IPS-18c (cell line): ENCODE measurements at regions not wholly inside any gene's neighbourhood (a gene's known extent, or its start where the extent isn't known, plus 50 kb on each side); places are given as distances from the start of the nearest gene placed in this dataset.
"Not testable (repeated sequence)": the region's sequence is repeated elsewhere in the genome, so short reads cannot be mapped to it uniquely, and the experiment has no call there.

Source experiments
- H3K4me3 ChIP-seq: 2 replicates; pipeline ENCODE4 v1.7.0; 2013; ENCODE audit warnings: low read depth, mild to moderate bottlenecking, low read length, moderate library complexity; ENCODE audit not compliant: insufficient read depth
- H3K9me3 ChIP-seq: one replicate; pipeline ENCODE4 v1.6.1; 2013; ENCODE audit warnings: mild to moderate bottlenecking, low read length, moderate library complexity; ENCODE audit not compliant: control insufficient read depth, insufficient read depth

- Histone ChIP-seq H3K4me3 (no peak overlapping the region), H3K9me3 (no peaks in the 10 kb centered on the region)
These were observed 300.9 kb upstream of the NPSR1 start for GRCh38 chr7:34357068-34357467.

GRCh38 chr7:34357946-34358345, 300.1 kb upstream of the NPSR1 start:
- no peak overlapping the region for H3K4me3 ChIP-seq
- no peaks in the 10 kb centered on the region for H3K9me3 ChIP-seq

- not testable (repeated sequence) for H3K9me3 ChIP-seq, H3K4me3 ChIP-seq
These were observed 299.4 kb upstream of the NPSR1 start for GRCh38 chr7:34358578-34358977.

- no peak overlapping the region for H3K4me3 ChIP-seq
- no peaks in the 10 kb centered on the region for H3K9me3 ChIP-seq
These were observed 296.3 kb upstream of the NPSR1 start for GRCh38 chr7:34361663-34362250.

- Histone ChIP-seq H3K9me3 (no peaks in the 10 kb centered on the region), H3K4me3 (no peak overlapping the region)
These were observed 295.4 kb upstream of the NPSR1 start for GRCh38 chr7:34362621-34363020.

- Histone ChIP-seq H3K4me3 (no peak overlapping the region), H3K9me3 (no peaks in the 10 kb centered on the region)
These were observed 293.9 kb upstream of the NPSR1 start for GRCh38 chr7:34364130-34364529.

GRCh38 chr7:34365011-34365410, 293.0 kb upstream of the NPSR1 start:
- no peak overlapping the region for H3K4me3 ChIP-seq
- no peaks in the 10 kb centered on the region for H3K9me3 ChIP-seq

- no peak overlapping the region for H3K4me3 ChIP-seq
These were observed 292.4 kb upstream of the NPSR1 start for GRCh38 chr7:34365611-34366010.

GRCh38 chr7:34371922-34372321, 286.1 kb upstream of the NPSR1 start:
- Histone ChIP-seq H3K9me3 (no peaks in the 10 kb centered on the region), H3K4me3 (no peak overlapping the region)

More at GRCh38 chr7:34365611-34366010, 292.4 kb upstream of the NPSR1 start:
- H3K9me3 ChIP-seq: no peaks in the 10 kb centered on the region

GRCh38 chr7:34373940-34374339, 284.1 kb upstream of the NPSR1 start:
- Histone ChIP-seq H3K4me3 (no peak overlapping the region), H3K9me3 (no peaks in the 10 kb centered on the region)

- peaks cover 11% of the 10 kb centered on the region for H3K9me3 ChIP-seq
- H3K4me3 ChIP-seq: no peak overlapping the region
These were observed 275.7 kb upstream of the NPSR1 start for GRCh38 chr7:34382166-34382893.

GRCh38 chr7:34385384-34385783, 272.6 kb upstream of the NPSR1 start:
- Histone ChIP-seq H3K9me3 (peaks cover 11% of the 10 kb centered on the region), H3K4me3 (no peak overlapping the region)

GRCh38 chr7:34389332-34390078, 268.5 kb upstream of the NPSR1 start:
- no peaks in the 10 kb centered on the region for H3K9me3 ChIP-seq
- H3K4me3 ChIP-seq: no peak overlapping the region

- Histone ChIP-seq H3K9me3 (no peaks in the 10 kb centered on the region), H3K4me3 (no peak overlapping the region)
These were observed 267.9 kb upstream of the NPSR1 start for GRCh38 chr7:34390103-34390502.

- Histone ChIP-seq H3K9me3 (no peaks in the 10 kb centered on the region), H3K4me3 (no peak overlapping the region)
These were observed 265.0 kb upstream of the NPSR1 start for GRCh38 chr7:34392972-34393371.

GRCh38 chr7:34396437-34397064, 261.5 kb upstream of the NPSR1 start:
- no peak overlapping the region for H3K4me3 ChIP-seq
- H3K9me3 ChIP-seq: peaks cover 3% of the 10 kb centered on the region

- Histone ChIP-seq H3K9me3 (peaks cover 3% of the 10 kb centered on the region), H3K4me3 (no peak overlapping the region)
These were observed 256.2 kb upstream of the NPSR1 start for GRCh38 chr7:34401776-34402175.
